GM12878 (cell line): ENCODE measurements at regions not wholly inside any gene's neighbourhood (a gene's known extent, or its start where the extent isn't known, plus 50 kb on each side); places are given as distances from the start of the nearest gene placed in this dataset.

Source experiments
- ATAC-seq: fragments of 200-7000 bp; cut with Tn5 transposase; 3 replicates; pipeline ENCODE4 v1.9.1; 2020; ENCODE audit warnings: mild to moderate bottlenecking, moderate library complexity
- BruUV-seq: library from RNA; stranded (reverse); fragments of 400-500 nt; replicated peaks from 2 replicates; lab custom pipeline; 2021; lab: Mats Ljungman, UMichigan
- CTCF ChIA-PET: fragments of 300-600 bp; sonication (Branson Sonifier 250); formaldehyde crosslinking; extraction: SDS; loops from one replicate; lab custom pipeline; 2021; ENCODE audit warnings: inconsistent platforms; lab: Yijun Ruan, JAX
- POLR2A ChIA-PET: fragments of 350-600 bp; formaldehyde crosslinking; extraction: SDS; loops from one replicate; lab custom pipeline; 2021; ENCODE audit warnings: inconsistent platforms; lab: Charles Lee
- RAD21 ChIA-PET: fragments of 300-600 bp; sonication (Branson Sonifier 250); formaldehyde crosslinking; loops from one replicate; lab custom pipeline; 2023; ENCODE audit warnings: antibody characterized with exemption; ENCODE audit not compliant: unreplicated experiment; lab: Charles Lee
- SMC1A ChIA-PET: fragments of 300-600 bp; sonication (Branson Sonifier 250); formaldehyde crosslinking; loops from one replicate; lab custom pipeline; 2023; ENCODE audit not compliant: unreplicated experiment, uncharacterized antibody; lab: Charles Lee
- DNase-seq: peaks from one replicate; pipeline ENCODE4 v3.0.0-alpha.2; 2011; ENCODE audit warnings: low read depth, low spot score
- FAIRE-seq: peaks from 3 replicates; lab custom pipeline; 2011; peaks lifted over from hg19 to GRCh38; lab: Jason Lieb, UNC
- H2AFZ ChIP-seq: 2 replicates; pipeline ENCODE4 v1.6.0; 2011; ENCODE audit warnings: low read depth, low read length, control low read depth; ENCODE audit not compliant: control insufficient read depth
- H3K27ac ChIP-seq: 2 replicates; pipeline ENCODE4 v1.5.1; 2011; ENCODE audit warnings: control low read depth; ENCODE audit not compliant: control insufficient read depth, insufficient read depth
- H3K27me3 ChIP-seq, 2 experiments: replicated peaks in 1 of 2; 2 replicates each; pipeline versions ENCODE4 v1.6.0 to v1.6.1; 2011; ENCODE audit warnings: low read length in 1 of 2; ENCODE audit not compliant: control insufficient read depth in 2 of 2, insufficient read depth in 2 of 2
- H3K36me3 ChIP-seq, 2 experiments: 2 replicates each; pipeline ENCODE4 v1.5.1; 2011; ENCODE audit warnings: low read length in 1 of 2; ENCODE audit not compliant: control insufficient read depth in 2 of 2, insufficient read depth in 2 of 2
- H3K4me1 ChIP-seq: 2 replicates; pipeline ENCODE4 v1.6.1; 2011; ENCODE audit warnings: mild to moderate bottlenecking, low read length, moderate library complexity, mixed read lengths; ENCODE audit not compliant: control insufficient read depth, insufficient read depth
- H3K4me2 ChIP-seq: 2 replicates; pipeline ENCODE4 v1.6.0; 2011; ENCODE audit warnings: control low read depth; ENCODE audit not compliant: control insufficient read depth, insufficient read depth
- H3K4me3 ChIP-seq: fragments of 200-600 bp; sonication (generic); 2 replicates; pipeline ENCODE4 v1.5.1; 2016
- H3K79me2 ChIP-seq: 2 replicates; pipeline ENCODE4 v1.6.0; 2011; ENCODE audit warnings: low read length; ENCODE audit not compliant: control insufficient read depth, insufficient read depth
- H3K9ac ChIP-seq: 2 replicates; pipeline ENCODE4 v1.8.0; 2011; ENCODE audit warnings: low read length, control low read depth, mixed read lengths; ENCODE audit not compliant: control insufficient read depth, insufficient read depth
- H3K9me3 ChIP-seq: replicated peaks from 3 replicates; pipeline ENCODE4 v1.5.1; 2011; ENCODE audit warnings: mild to moderate bottlenecking, low read length; ENCODE audit not compliant: control insufficient read depth, insufficient read depth
- H4K20me1 ChIP-seq: 2 replicates; pipeline ENCODE4 v1.6.0; 2011; ENCODE audit not compliant: control insufficient read depth, insufficient read depth
- BACH1 ChIP-seq: fragments of 450-650 bp; IDR thresholded peaks from 2 replicates; pipeline ENCODE4 v1.6.1; 2017; ENCODE audit warnings: mild to moderate bottlenecking, borderline replicate concordance
- CTCF ChIP-seq, 3 experiments: IDR thresholded peaks in 2 of 3; conservative IDR thresholded peaks in 1 of 3; 2 replicates each; pipeline ENCODE4 v1.5.1; 2011; ENCODE audit warnings: low read depth in 3 of 3, low read length in 3 of 3, mild to moderate bottlenecking in 3 of 3, control low read depth in 2 of 3, moderate library complexity in 2 of 3, inconsistent platforms in 1 of 3, mixed read lengths in 1 of 3; ENCODE audit not compliant: control insufficient read depth in 2 of 3, insufficient read depth in 1 of 3; ENCODE audit errors: extremely low read depth in 1 of 3
- EED ChIP-seq: sonication (generic); IDR thresholded peaks from 2 replicates; pipeline ENCODE4 v1.6.1; 2016; ENCODE audit warnings: antibody characterized with exemption, low read depth
- HDGF ChIP-seq: fragments of 450-650 bp; IDR thresholded peaks from 2 replicates; pipeline ENCODE4 v1.6.1; 2016; ENCODE audit warnings: antibody characterized with exemption
- NR2C1 ChIP-seq: fragments of 450-650 bp; IDR thresholded peaks from 2 replicates; pipeline ENCODE4 v1.6.1; 2017; ENCODE audit warnings: antibody characterized with exemption, mild to moderate bottlenecking, moderate library complexity
- RAD21 ChIP-seq: IDR thresholded peaks from 2 replicates; pipeline ENCODE4 v1.6.1; 2011; ENCODE audit warnings: mild to moderate bottlenecking, low read depth, low read length, moderate library complexity; ENCODE audit not compliant: insufficient read depth
- SMAD5 ChIP-seq: IDR thresholded peaks from 2 replicates; pipeline ENCODE4 v1.6.1; 2016; ENCODE audit warnings: antibody characterized with exemption, low read depth
- SMARCA5 ChIP-seq: fragments of 450-650 bp; IDR thresholded peaks from 2 replicates; pipeline ENCODE4 v1.6.1; 2017; ENCODE audit warnings: mild to moderate bottlenecking
- SPI1 ChIP-seq: IDR thresholded peaks from 2 replicates; pipeline ENCODE4 v1.6.1; 2011; ENCODE audit warnings: low read depth, mild to moderate bottlenecking, low read length, moderate library complexity, borderline replicate concordance; ENCODE audit not compliant: insufficient read depth
- TCF12 ChIP-seq: IDR thresholded peaks from 2 replicates; pipeline ENCODE4 v1.6.1; 2011; ENCODE audit warnings: low read depth, mild to moderate bottlenecking, low read length
- ZNF274 ChIP-seq: IDR thresholded peaks from one replicate; pipeline ENCODE4 v1.8.0; 2011; ENCODE audit not compliant: insufficient read length, insufficient read depth
- WGBS: methylation state at CpG from one replicate; pipeline ENCODE4 v1.1.6; 2016; ENCODE audit warnings: low lambda C conversion rate; ENCODE audit not compliant: insufficient replicate concordance, insufficient coverage; ENCODE audit errors: missing lambda C conversion rate; 5-methylcytosine and 5-hydroxymethylcytosine counted together
- in situ Hi-C: fragments of 300-500 bp; cut with MboI; formaldehyde crosslinking; loops from 9 replicates; pipeline ENCODE4 v1.14.3; 2018; ENCODE audit warnings: mixed read lengths
- intact Hi-C: fragments of 100-400 bp; cut with micrococcal nuclease; formaldehyde crosslinking; loops from one replicate; pipeline ENCODE4 v1.14.2; 2022; ENCODE audit not compliant: unreplicated experiment

- Histone ChIP-seq H3K4me1 (no peaks in the 10 kb centered on the region), H4K20me1 (no peaks in the 10 kb centered on the region), H3K79me2 (no peaks in the 10 kb centered on the region), H3K9me3 (no peaks in the 10 kb centered on the region), H3K4me2 (no peak overlapping the region), H3K27ac (no peak overlapping the region), H3K4me3 (no peak overlapping the region), H2AFZ (no peak overlapping the region), H3K36me3 (no peaks in the 10 kb centered on the region), H3K9ac (no peak overlapping the region), H3K27me3 (no peaks in the 10 kb centered on the region)
- FAIRE-seq (no peak), DNase-seq (no peak), ATAC-seq (peak; percentile 68)
- SMC1A ChIA-PET, result interaction anchor here (0.9 to 3.5 kb wide), 6 partner anchors 16 to 231 kb away, joined by 3 to 17 read pairs (median 4); no protein-coding TSS in a partner anchor
- intact Hi-C loops (no loop called here), in situ Hi-C loops (no loop called here)
- TF ChIP-seq ZNF274, result no peak
- no peak for TF ChIP-seq SPI1
- TF ChIP-seq CTCF (IDR thresholded peaks at IDR 0.05 in 2 of 3, conservative IDR thresholded peaks at IDR 0.05 in 1 of 3; ENCODE audit: control insufficient read depth in 2 of 3, extremely low read depth in 1 of 3, insufficient read depth in 1 of 3, low read depth in 3 of 3, low read length in 3 of 3), result no peak
- TF ChIP-seq EED, result no peak
- TF ChIP-seq SMAD5, result no peak
- TF ChIP-seq HDGF, result no peak
- no peak for TF ChIP-seq NR2C1
- TF ChIP-seq SMARCA5, result no peak
- TF ChIP-seq BACH1, result no peak
- TF ChIP-seq TCF12, result no peak
- TF ChIP-seq RAD21, result no peak
- 1% methylated on average over 4 of the region's 4 CpGs for WGBS
- BruUV-seq, result no TSS peak
- CTCF ChIA-PET, result interaction anchor here (1.7 to 2.0 kb wide), 2 partner anchors 14 to 231 kb away, joined by 5 to 8 read pairs; no protein-coding TSS in a partner anchor
- RAD21 ChIA-PET, result interaction anchor here (0.6 to 2.8 kb wide), 2 partner anchors 25 to 231 kb away, joined by 3 to 11 read pairs; no protein-coding TSS in a partner anchor
- POLR2A ChIA-PET, result no interaction called here
Observed at GRCh38 chr3:123341-123740, 73.2 kb upstream of the CHL1 start.
